K562 (cell line): ENCODE measurements at regions not wholly inside any gene's neighbourhood (a gene's known extent, or its start where the extent isn't known, plus 50 kb on each side); places are given as distances from the start of the nearest gene placed in this dataset.
A peak's percentile ranks its signal among the peaks of the same experiment; 100 is the strongest.

Source experiments
- CTBP1 ChIP-seq: fragments of 450-650 bp; IDR thresholded peaks from 2 replicates; pipeline ENCODE4 v1.6.1; 2016; ENCODE audit warnings: borderline replicate concordance
- EP300 ChIP-seq: IDR thresholded peaks from 2 replicates; pipeline ENCODE4 v1.6.1; 2012; ENCODE audit warnings: low read length, improper control_type of control experiment
- FOXK2 ChIP-seq, 2 experiments: fragments of 450-650 bp; IDR thresholded peaks in 1 of 2; conservative IDR thresholded peaks in 1 of 2; 2 replicates each; pipeline ENCODE4 v1.6.1; 2016; ENCODE audit warnings: low read depth in 2 of 2, mild to moderate bottlenecking in 1 of 2
- KLF6 ChIP-seq: fragments of 250-450 bp; sonication (Bioruptor Pico); IDR thresholded peaks from 2 replicates; pipeline ENCODE4 v1.4.0; 2020; ENCODE audit warnings: mild to moderate bottlenecking, moderate library complexity, borderline replicate concordance
- NEUROD1 ChIP-seq: fragments of 150-350 bp; IDR thresholded peaks from 2 replicates; pipeline ENCODE4 v1.6.1; 2014; ENCODE audit warnings: borderline replicate concordance, low read length, low read depth; ENCODE audit not compliant: partially characterized antibody
- RCOR1 ChIP-seq, 2 experiments: IDR thresholded peaks; 2 replicates each; pipeline ENCODE4 v1.6.1; 2012; ENCODE audit warnings: low read depth in 2 of 2, low read length in 2 of 2, borderline replicate concordance in 1 of 2, improper control_type of control experiment in 1 of 2
- TBL1XR1 ChIP-seq, 2 experiments: IDR thresholded peaks; 2 replicates each; pipeline ENCODE4 v1.6.1; 2012; ENCODE audit warnings: improper control_type of control experiment in 2 of 2, low read length in 2 of 2, mild to moderate bottlenecking in 1 of 2
- TF ChIP-seq, protein P1 (sequence below): sonication (generic); formaldehyde crosslinking; IDR thresholded peaks from 2 replicates; pipeline ENCODE4 v1.8.0; 2022; ENCODE audit warnings: mild to moderate bottlenecking, missing genetic modification reagents
- TF ChIP-seq, protein P2 (sequence below): IDR thresholded peaks from 3 replicates; pipeline ENCODE4 v1.6.1; 2011; ENCODE audit warnings: borderline replicate concordance, mild to moderate bottlenecking, moderate library complexity; ENCODE audit not compliant: insufficient read length; ENCODE audit errors: extremely low read depth
- TF ChIP-seq, protein P3 (sequence below): sonication (generic); formaldehyde crosslinking; IDR thresholded peaks from 2 replicates; pipeline ENCODE4 v1.8.1; 2023; ENCODE audit warnings: mild to moderate bottlenecking, missing genetic modification reagents
- TF ChIP-seq, protein P4 (sequence below), 2 experiments: fragments of 450-650 bp in 1 of 2; sonication (generic) in 1 of 2; formaldehyde crosslinking in 1 of 2; IDR thresholded peaks in 1 of 2; conservative IDR thresholded peaks in 1 of 2; 2 replicates each; pipeline versions ENCODE4 v1.6.1 to v1.8.1; 2016 to 2023; ENCODE audit warnings: mild to moderate bottlenecking in 2 of 2, moderate library complexity in 2 of 2, inconsistent platforms in 1 of 2, missing genetic modification reagents in 1 of 2

DNA sequence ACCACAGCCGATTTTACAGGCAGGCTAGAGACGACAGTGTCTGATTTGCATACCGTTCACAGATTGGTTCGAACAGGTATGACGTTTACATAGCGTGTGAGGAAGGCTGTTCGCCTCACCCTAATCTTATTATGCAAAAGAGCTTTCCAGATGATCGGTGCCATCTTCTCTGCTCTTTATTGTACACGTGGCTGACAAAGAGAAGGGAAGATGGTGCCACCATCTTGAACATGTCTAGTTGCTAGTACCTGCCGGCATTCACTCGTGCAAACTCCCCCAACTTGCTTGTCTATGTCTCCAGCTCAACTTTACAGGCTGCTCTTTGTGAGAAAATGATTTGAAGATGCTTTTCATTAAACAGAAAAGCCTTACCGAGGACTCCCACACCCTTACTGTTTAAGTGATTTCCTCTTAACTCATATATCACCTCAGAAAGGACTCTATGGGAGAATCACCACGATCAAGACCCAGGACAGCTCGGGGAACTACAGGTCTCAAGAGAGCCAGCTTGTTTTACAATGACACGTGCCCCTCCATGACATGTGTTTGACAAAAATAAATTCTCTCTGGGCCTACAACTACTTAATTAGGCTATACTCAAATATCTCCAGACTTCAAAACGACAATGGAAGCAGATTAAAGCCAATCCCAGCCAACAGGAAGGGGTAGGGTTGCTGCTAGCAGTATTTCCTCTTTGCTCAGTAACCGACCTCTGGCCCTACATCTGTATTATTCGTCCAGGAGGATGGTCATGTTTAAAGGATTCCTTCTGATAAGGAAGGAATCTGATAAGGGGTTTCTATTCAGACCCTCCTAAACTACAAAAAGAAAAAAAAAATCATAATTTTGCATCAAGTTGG lies 480.6 kb downstream of the TMEM114 start (continued):
- TF ChIP-seq EP300 (peak; percentile 53), FOXK2 (conservative IDR thresholded peaks at IDR 0.05 in 1 of 2, IDR thresholded peaks at IDR 0.05 in 1 of 2; ENCODE audit: low read depth in 2 of 2) (peak in 1 of 2 experiments; percentile 54; a peak in 2 of 4 replicates), TBL1XR1 (IDR thresholded peaks at IDR 0.05; ENCODE audit: low read length in 2 of 2) (peak in 1 of 2 experiments; percentile 45; a peak in 2 of 4 replicates), KLF6 (CRISPR knock-in tag) (no peak; the same call in 1 of the 2 replicates), CTBP1 (peak; percentile 54; the same call in 1 of the 2 replicates), RCOR1 (IDR thresholded peaks at IDR 0.05; ENCODE audit: borderline replicate concordance in 1 of 2, low read depth in 2 of 2, low read length in 2 of 2) (peak in 1 of 2 experiments; percentile 40; a peak in 1 of 4 replicates), NEUROD1 (peak; percentile 23)
- TF ChIP-seq, protein P1, sequence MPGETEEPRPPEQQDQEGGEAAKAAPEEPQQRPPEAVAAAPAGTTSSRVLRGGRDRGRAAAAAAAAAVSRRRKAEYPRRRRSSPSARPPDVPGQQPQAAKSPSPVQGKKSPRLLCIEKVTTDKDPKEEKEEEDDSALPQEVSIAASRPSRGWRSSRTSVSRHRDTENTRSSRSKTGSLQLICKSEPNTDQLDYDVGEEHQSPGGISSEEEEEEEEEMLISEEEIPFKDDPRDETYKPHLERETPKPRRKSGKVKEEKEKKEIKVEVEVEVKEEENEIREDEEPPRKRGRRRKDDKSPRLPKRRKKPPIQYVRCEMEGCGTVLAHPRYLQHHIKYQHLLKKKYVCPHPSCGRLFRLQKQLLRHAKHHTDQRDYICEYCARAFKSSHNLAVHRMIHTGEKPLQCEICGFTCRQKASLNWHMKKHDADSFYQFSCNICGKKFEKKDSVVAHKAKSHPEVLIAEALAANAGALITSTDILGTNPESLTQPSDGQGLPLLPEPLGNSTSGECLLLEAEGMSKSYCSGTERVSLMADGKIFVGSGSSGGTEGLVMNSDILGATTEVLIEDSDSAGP (CRISPR knock-in tag), result no peak
- TF ChIP-seq, protein P2, sequence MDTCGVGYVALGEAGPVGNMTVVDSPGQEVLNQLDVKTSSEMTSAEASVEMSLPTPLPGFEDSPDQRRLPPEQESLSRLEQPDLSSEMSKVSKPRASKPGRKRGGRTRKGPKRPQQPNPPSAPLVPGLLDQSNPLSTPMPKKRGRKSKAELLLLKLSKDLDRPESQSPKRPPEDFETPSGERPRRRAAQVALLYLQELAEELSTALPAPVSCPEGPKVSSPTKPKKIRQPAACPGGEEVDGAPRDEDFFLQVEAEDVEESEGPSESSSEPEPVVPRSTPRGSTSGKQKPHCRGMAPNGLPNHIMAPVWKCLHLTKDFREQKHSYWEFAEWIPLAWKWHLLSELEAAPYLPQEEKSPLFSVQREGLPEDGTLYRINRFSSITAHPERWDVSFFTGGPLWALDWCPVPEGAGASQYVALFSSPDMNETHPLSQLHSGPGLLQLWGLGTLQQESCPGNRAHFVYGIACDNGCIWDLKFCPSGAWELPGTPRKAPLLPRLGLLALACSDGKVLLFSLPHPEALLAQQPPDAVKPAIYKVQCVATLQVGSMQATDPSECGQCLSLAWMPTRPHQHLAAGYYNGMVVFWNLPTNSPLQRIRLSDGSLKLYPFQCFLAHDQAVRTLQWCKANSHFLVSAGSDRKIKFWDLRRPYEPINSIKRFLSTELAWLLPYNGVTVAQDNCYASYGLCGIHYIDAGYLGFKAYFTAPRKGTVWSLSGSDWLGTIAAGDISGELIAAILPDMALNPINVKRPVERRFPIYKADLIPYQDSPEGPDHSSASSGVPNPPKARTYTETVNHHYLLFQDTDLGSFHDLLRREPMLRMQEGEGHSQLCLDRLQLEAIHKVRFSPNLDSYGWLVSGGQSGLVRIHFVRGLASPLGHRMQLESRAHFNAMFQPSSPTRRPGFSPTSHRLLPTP, result no peak
- TF ChIP-seq, protein P3, sequence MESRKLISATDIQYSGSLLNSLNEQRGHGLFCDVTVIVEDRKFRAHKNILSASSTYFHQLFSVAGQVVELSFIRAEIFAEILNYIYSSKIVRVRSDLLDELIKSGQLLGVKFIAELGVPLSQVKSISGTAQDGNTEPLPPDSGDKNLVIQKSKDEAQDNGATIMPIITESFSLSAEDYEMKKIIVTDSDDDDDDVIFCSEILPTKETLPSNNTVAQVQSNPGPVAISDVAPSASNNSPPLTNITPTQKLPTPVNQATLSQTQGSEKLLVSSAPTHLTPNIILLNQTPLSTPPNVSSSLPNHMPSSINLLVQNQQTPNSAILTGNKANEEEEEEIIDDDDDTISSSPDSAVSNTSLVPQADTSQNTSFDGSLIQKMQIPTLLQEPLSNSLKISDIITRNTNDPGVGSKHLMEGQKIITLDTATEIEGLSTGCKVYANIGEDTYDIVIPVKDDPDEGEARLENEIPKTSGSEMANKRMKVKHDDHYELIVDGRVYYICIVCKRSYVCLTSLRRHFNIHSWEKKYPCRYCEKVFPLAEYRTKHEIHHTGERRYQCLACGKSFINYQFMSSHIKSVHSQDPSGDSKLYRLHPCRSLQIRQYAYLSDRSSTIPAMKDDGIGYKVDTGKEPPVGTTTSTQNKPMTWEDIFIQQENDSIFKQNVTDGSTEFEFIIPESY, result no peak
- TF ChIP-seq, protein P4, sequence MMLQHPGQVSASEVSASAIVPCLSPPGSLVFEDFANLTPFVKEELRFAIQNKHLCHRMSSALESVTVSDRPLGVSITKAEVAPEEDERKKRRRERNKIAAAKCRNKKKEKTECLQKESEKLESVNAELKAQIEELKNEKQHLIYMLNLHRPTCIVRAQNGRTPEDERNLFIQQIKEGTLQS (IDR thresholded peaks at IDR 0.05), result peak; percentile 11; the same call in 1 of the 2 replicates
- TF ChIP-seq, protein P4 (CRISPR knock-in tag; conservative IDR thresholded peaks at IDR 0.05), result no peak
